HUES48 (cell line): ENCODE measurements at regions not wholly inside any gene's neighbourhood (a gene's known extent, or its start where the extent isn't known, plus 50 kb on each side); places are given as distances from the start of the nearest gene placed in this dataset.

Source experiments
- H3K27ac ChIP-seq: one replicate; pipeline ENCODE4 v1.7.0; 2013; ENCODE audit warnings: low read depth, low read length, inconsistent platforms
- H3K27me3 ChIP-seq: 2 replicates; pipeline ENCODE4 v1.6.1; 2013; ENCODE audit warnings: mild to moderate bottlenecking, low read length; ENCODE audit not compliant: control insufficient read depth, insufficient read depth
- H3K36me3 ChIP-seq: 2 replicates; pipeline ENCODE4 v1.6.1; 2013; ENCODE audit warnings: low read length; ENCODE audit not compliant: control insufficient read depth, insufficient read depth
- H3K4me1 ChIP-seq: 2 replicates; pipeline ENCODE4 v1.6.1; 2013; ENCODE audit warnings: mild to moderate bottlenecking, low read length; ENCODE audit not compliant: control insufficient read depth, insufficient read depth
- H3K4me3 ChIP-seq: 2 replicates; pipeline ENCODE4 v1.5.1; 2013; ENCODE audit warnings: mild to moderate bottlenecking, low read depth, low read length
- H3K9ac ChIP-seq: 2 replicates; pipeline ENCODE4 v1.6.1; 2013; ENCODE audit warnings: mild to moderate bottlenecking, low read depth, low read length, moderate library complexity
- H3K9me3 ChIP-seq: 2 replicates; pipeline ENCODE4 v1.6.1; 2013; ENCODE audit warnings: low read length; ENCODE audit not compliant: control insufficient read depth, insufficient read depth

- no peaks in the 10 kb centered on the region for H3K27me3 ChIP-seq
- no peaks in the 10 kb centered on the region for H3K9me3 ChIP-seq
- no peaks in the 10 kb centered on the region for H3K36me3 ChIP-seq
- H3K4me3 ChIP-seq = no peak overlapping the region
- peaks cover 9% of the 10 kb centered on the region for H3K4me1 ChIP-seq
- H3K27ac ChIP-seq = no peak overlapping the region
- no peak overlapping the region for H3K9ac ChIP-seq
These were observed 112.8 kb downstream of the KLF6 start for GRCh38 chr10:3672220-3672619.

- H3K27me3 ChIP-seq = no peaks in the 10 kb centered on the region
These were observed 113.5 kb downstream of the KLF6 start for GRCh38 chr10:3671386-3671955.

DNA sequence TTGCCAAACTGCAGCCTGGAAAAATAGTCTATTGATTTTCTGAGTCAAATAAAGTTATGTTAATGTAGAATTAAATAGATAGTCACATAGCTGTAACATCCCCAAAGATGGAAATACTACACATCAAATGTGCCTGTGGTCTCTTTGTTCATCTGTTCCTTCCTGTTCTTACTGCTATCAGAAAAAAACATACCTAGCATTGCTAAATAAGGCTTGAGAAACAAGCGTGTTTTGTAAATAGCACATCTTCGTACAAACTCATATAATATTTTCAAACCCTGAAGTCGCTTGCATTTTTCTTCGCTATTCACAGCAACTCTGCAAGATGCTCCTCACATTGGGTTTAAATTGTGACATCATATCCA, 116.1 kb downstream of the KLF6 start:
- Histone ChIP-seq H3K27me3 (no peaks in the 10 kb centered on the region), H3K9me3 (no peaks in the 10 kb centered on the region), H3K9ac (no peak overlapping the region), H3K27ac (no peak overlapping the region), H3K4me1 (peaks cover 9% of the 10 kb centered on the region), H3K4me3 (no peak overlapping the region), H3K36me3 (no peaks in the 10 kb centered on the region)

More at GRCh38 chr10:3671386-3671955, 113.5 kb downstream of the KLF6 start:
- H3K4me1 ChIP-seq = peaks cover 9% of the 10 kb centered on the region
- H3K36me3 ChIP-seq = no peaks in the 10 kb centered on the region
- H3K4me3 ChIP-seq = no peak overlapping the region
- no peak overlapping the region for H3K9ac ChIP-seq
- H3K27ac ChIP-seq = no peak overlapping the region
- H3K9me3 ChIP-seq = no peaks in the 10 kb centered on the region

DNA sequence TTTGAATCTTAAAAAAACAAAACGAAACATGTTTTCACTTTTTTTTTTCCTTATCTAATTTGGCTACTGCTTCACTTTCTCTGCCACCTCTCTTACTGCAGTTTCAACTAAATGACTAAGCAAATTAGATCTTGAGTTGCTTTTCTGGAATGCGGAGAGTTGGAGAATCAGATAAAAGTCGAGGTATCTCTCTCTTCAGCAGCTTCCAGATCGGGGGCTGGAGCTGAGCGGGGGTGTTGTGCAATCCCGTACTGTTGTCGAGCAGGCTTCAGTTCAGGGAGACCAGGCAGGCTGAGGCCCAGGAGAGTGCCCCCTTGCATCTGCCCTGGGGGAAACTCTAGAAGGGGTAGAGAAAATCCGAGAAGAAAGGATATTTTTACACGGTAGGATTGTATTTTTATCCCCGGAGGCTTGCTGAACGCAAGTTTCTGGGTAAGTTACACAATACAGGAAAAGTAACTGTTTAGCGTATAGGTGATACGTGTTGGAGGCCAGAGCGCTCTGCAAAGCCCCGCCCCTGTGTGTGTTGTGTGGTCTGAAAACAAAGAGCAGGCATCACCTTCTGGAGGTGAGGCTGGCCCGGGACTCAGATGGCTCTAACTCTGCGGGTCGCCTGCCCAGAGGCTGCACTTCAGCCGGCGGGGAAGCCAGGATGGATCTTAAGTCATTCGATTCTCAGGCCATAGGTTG, 116.6 kb downstream of the KLF6 start:
- Histone ChIP-seq H3K27ac (peak overlapping the region; percentile 51), H3K9me3 (no peaks in the 10 kb centered on the region), H3K9ac (peak overlapping the region; percentile 18; the same call in 1 of the 2 replicates)

GRCh38 chr10:3666525-3667302, 118.3 kb downstream of the KLF6 start:
- Histone ChIP-seq H3K9ac (no peak overlapping the region), H3K4me1 (peaks cover 9% of the 10 kb centered on the region), H3K4me3 (no peak overlapping the region)

More for the DNA sequence above, 116.6 kb downstream of the KLF6 start:
- H3K4me1 ChIP-seq = peaks cover 9% of the 10 kb centered on the region
- no peaks in the 10 kb centered on the region for H3K27me3 ChIP-seq
- peak overlapping the region; percentile 39 for H3K4me3 ChIP-seq
- no peaks in the 10 kb centered on the region for H3K36me3 ChIP-seq

GRCh38 chr10:3665316-3665908, 119.6 kb downstream of the KLF6 start:
- no peak overlapping the region for H3K9ac ChIP-seq
- no peaks in the 10 kb centered on the region for H3K36me3 ChIP-seq
- H3K4me1 ChIP-seq = peaks cover 9% of the 10 kb centered on the region
- no peak overlapping the region for H3K27ac ChIP-seq
- H3K9me3 ChIP-seq = peaks cover 9% of the 10 kb centered on the region; the same call in 1 of the 2 replicates
- no peaks in the 10 kb centered on the region for H3K27me3 ChIP-seq
- H3K4me3 ChIP-seq = no peak overlapping the region

More at GRCh38 chr10:3666525-3667302, 118.3 kb downstream of the KLF6 start:
- Histone ChIP-seq H3K27ac (no peak overlapping the region), H3K27me3 (no peaks in the 10 kb centered on the region), H3K9me3 (no peaks in the 10 kb centered on the region), H3K36me3 (no peaks in the 10 kb centered on the region)

- H3K4me1 ChIP-seq = peaks cover 9% of the 10 kb centered on the region; the same call in 1 of the 2 replicates
- H3K36me3 ChIP-seq = no peaks in the 10 kb centered on the region
- H3K9ac ChIP-seq = no peak overlapping the region
- H3K4me3 ChIP-seq = no peak overlapping the region
- H3K9me3 ChIP-seq = peaks cover 9% of the 10 kb centered on the region; the same call in 1 of the 2 replicates
- H3K27me3 ChIP-seq = no peaks in the 10 kb centered on the region
- no peak overlapping the region for H3K27ac ChIP-seq
These were observed 122.2 kb downstream of the KLF6 start for GRCh38 chr10:3662775-3663174.

GRCh38 chr10:3661271-3661670, 123.7 kb downstream of the KLF6 start:
- H3K9me3 ChIP-seq = peaks cover 9% of the 10 kb centered on the region; the same call in 1 of the 2 replicates
- H3K36me3 ChIP-seq = no peaks in the 10 kb centered on the region
- H3K9ac ChIP-seq = no peak overlapping the region
- peaks cover 9% of the 10 kb centered on the region; the same call in 1 of the 2 replicates for H3K4me1 ChIP-seq
- no peak overlapping the region for H3K4me3 ChIP-seq
- H3K27me3 ChIP-seq = no peaks in the 10 kb centered on the region
- H3K27ac ChIP-seq = no peak overlapping the region

- Histone ChIP-seq H3K27ac (no peak overlapping the region), H3K9me3 (peaks cover 9% of the 10 kb centered on the region; the same call in 1 of the 2 replicates), H3K27me3 (no peaks in the 10 kb centered on the region), H3K9ac (no peak overlapping the region), H3K36me3 (no peaks in the 10 kb centered on the region), H3K4me3 (no peak overlapping the region), H3K4me1 (peaks cover 9% of the 10 kb centered on the region; the same call in 1 of the 2 replicates)
These were observed 124.3 kb downstream of the KLF6 start for GRCh38 chr10:3660753-3661152.

GRCh38 chr10:3659203-3659917, 125.6 kb downstream of the KLF6 start:
- peak overlapping the region; percentile 72 for H3K27ac ChIP-seq
- H3K9ac ChIP-seq = no peak overlapping the region
- peaks cover 9% of the 10 kb centered on the region; the same call in 1 of the 2 replicates for H3K4me1 ChIP-seq
- H3K9me3 ChIP-seq = peaks cover 9% of the 10 kb centered on the region; the same call in 1 of the 2 replicates
- no peaks in the 10 kb centered on the region for H3K36me3 ChIP-seq
- H3K27me3 ChIP-seq = no peaks in the 10 kb centered on the region
- no peak overlapping the region for H3K4me3 ChIP-seq
